HL-60 (cell line): ENCODE measurements at regions not wholly inside any gene's neighbourhood (a gene's known extent, or its start where the extent isn't known, plus 50 kb on each side); places are given as distances from the start of the nearest gene placed in this dataset.
"Not testable (repeated sequence)": the region's sequence is repeated elsewhere in the genome, so short reads cannot be mapped to it uniquely, and the experiment has no call there.

Source experiments
- DNase-seq, 2 experiments: peaks; one replicate each; pipeline ENCODE4 v3.0.0-alpha.2; 2010 to 2020; ENCODE audit warnings: low read depth in 1 of 2, low spot score in 1 of 2
- H3K27ac ChIP-seq: fragments of 250-450 bp; sonication (Bioruptor Pico); replicated peaks from 2 replicates; pipeline ENCODE4 v1.5.1; 2020; ENCODE audit warnings: mild to moderate bottlenecking, moderate library complexity
- H3K27me3 ChIP-seq: fragments of 250-450 bp; sonication (Bioruptor Pico); 2 replicates; pipeline ENCODE4 v1.5.1; 2021; ENCODE audit warnings: mild to moderate bottlenecking, moderate library complexity; ENCODE audit not compliant: insufficient read depth, poor library complexity, severe bottlenecking
- H3K4me3 ChIP-seq: replicated peaks from 2 replicates; pipeline ENCODE4 v1.5.1; 2011; ENCODE audit warnings: mild to moderate bottlenecking, control low read depth, low read length; ENCODE audit not compliant: insufficient read depth
- CTCF ChIP-seq: IDR thresholded peaks from one replicate; pipeline ENCODE4 v1.5.1; 2011; ENCODE audit warnings: low read length, control low read depth, inconsistent platforms; ENCODE audit not compliant: insufficient read depth
- GABPA ChIP-seq: IDR thresholded peaks from 2 replicates; pipeline ENCODE4 v1.6.1; 2012; ENCODE audit warnings: low read depth
- POLR2AphosphoS5 ChIP-seq: IDR thresholded peaks from 2 replicates; pipeline ENCODE4 v1.6.1; 2012; ENCODE audit warnings: low read depth
- REST ChIP-seq: IDR thresholded peaks from 2 replicates; pipeline ENCODE4 v1.6.1; 2012; ENCODE audit warnings: low read depth; ENCODE audit not compliant: insufficient replicate concordance
- SPI1 ChIP-seq: IDR thresholded peaks from 2 replicates; pipeline ENCODE4 v1.6.1; 2012; ENCODE audit warnings: low read depth, mild to moderate bottlenecking, borderline replicate concordance

GRCh38 chr2:219870041-219870440 lies 242.6 kb downstream of the SLC4A3 start:
- TF ChIP-seq REST = no peak
- H3K27me3 ChIP-seq = no peaks in the 10 kb centered on the region
- no peak overlapping the region for H3K4me3 ChIP-seq
- DNase-seq = no peak
- no peak overlapping the region for H3K27ac ChIP-seq

GRCh38 chr2:219871351-219871750 lies 243.9 kb downstream of the SLC4A3 start:
- H3K4me3 ChIP-seq = no peak overlapping the region
- H3K27me3 ChIP-seq = no peaks in the 10 kb centered on the region
- DNase-seq = no peak
- TF ChIP-seq GABPA = no peak
- TF ChIP-seq POLR2AphosphoS5 = no peak
- no peak for TF ChIP-seq CTCF
- TF ChIP-seq SPI1 = no peak
- TF ChIP-seq REST = no peak
- H3K27ac ChIP-seq = no peak overlapping the region

GRCh38 chr2:219875036-219875435 lies 247.6 kb downstream of the SLC4A3 start:
- Histone ChIP-seq H3K4me3 (no peak overlapping the region), H3K27me3 (no peaks in the 10 kb centered on the region), H3K27ac (no peak overlapping the region)
- no peak for TF ChIP-seq GABPA
- TF ChIP-seq POLR2AphosphoS5 = no peak
- no peak for TF ChIP-seq SPI1
- no peak for TF ChIP-seq CTCF
- TF ChIP-seq REST = no peak
- DNase-seq = no peak

- H3K4me3 ChIP-seq, DNase-seq, H3K27me3 ChIP-seq, H3K27ac ChIP-seq: not testable (repeated sequence)
These were observed 248.6 kb downstream of the SLC4A3 start for GRCh38 chr2:219875986-219876385.
